OCI-M2 (cell line): ENCODE measurements at regions not wholly inside any gene's neighbourhood (a gene's known extent, or its start where the extent isn't known, plus 50 kb on each side); places are given as distances from the start of the nearest gene placed in this dataset.
"Not testable (repeated sequence)": the region's sequence is repeated elsewhere in the genome, so short reads cannot be mapped to it uniquely, and the experiment has no call there.

ENCODE experiments used
- DNase-seq: peaks from one replicate; lab custom pipeline; 2025; ENCODE audit not compliant: unreplicated experiment; lab: John Stamatoyannopoulos, UW

GRCh38 chr6:139961190-139961589 lies 586.7 kb upstream of the CITED2 start:
- no peak for DNase-seq

DNA sequence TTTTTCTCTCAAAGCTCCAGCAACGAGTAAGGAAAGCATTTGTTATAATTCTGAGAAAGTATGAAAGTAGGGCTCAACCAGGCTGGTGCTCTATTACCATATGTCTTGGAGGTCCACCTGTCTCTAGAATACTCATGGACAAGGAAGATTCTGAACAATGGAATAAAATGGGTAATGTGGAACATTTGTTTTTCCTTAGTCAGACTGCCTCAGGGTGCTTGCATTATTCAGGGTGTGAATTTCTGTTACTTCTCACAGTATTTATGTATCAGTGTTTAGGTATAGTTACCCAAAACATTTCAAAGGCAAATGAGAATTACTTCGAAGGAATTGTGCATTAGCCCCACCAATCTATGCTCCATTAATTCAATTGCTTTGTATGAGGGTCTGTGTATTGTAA lies 586.2 kb upstream of the CITED2 start:
- no peak for DNase-seq

GRCh38 chr6:139955366-139956155 lies 581.1 kb upstream of the CITED2 start:
- no peak for DNase-seq

DNA sequence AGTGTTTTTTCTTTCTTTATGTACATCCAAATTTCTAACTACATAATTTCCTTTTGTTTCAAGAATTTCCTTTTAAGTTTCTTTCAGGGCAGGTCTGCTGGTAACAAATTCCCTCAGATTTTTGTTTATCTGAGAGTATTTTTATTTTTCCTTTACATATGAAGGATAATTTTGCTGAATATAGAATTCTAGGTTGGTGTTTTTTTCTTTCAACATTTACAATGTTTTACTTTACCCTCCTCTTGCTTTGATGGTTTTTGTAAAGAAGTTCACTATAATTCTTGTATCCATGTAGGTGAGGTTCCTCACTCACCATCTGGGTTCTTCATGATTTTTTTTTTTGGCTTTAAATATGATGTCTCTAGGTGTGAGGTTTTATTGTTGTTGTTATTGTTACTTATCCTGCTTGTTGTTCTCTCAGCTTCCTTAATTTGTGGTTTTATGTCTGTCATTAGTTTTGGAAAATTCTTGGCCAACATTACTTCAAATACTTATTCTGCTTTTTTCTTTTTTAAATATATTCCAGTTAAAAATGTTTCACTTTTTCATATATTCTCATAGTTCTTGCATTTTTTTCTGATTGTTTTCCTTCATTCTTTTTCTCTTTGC lies 580.1 kb upstream of the CITED2 start:
- DNase-seq = no peak

DNA sequence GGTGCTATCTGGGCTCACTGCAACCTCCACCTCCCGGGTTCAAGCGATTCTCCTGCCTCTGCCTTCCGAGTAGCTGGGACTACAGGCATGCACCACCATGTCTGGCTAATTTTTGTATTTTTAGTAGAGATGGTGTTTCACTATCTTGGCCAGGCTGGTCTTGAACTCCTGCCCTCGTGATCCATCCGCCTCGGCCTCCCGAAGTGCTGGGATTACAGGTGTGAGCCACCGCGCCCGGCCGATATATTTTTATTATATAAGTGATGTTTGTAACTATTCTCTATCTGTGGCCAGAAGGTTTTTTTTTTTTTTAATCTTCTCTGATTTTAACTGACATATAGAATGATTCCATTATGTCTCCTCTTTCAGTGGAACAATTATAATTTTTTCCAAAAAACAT lies 579.3 kb upstream of the CITED2 start:
- DNase-seq = not testable (repeated sequence)

- no peak for DNase-seq
Observed at GRCh38 chr6:139951172-139951571, 576.7 kb upstream of the CITED2 start.

GRCh38 chr6:139944976-139945375 lies 570.5 kb upstream of the CITED2 start:
- DNase-seq = no peak

DNA sequence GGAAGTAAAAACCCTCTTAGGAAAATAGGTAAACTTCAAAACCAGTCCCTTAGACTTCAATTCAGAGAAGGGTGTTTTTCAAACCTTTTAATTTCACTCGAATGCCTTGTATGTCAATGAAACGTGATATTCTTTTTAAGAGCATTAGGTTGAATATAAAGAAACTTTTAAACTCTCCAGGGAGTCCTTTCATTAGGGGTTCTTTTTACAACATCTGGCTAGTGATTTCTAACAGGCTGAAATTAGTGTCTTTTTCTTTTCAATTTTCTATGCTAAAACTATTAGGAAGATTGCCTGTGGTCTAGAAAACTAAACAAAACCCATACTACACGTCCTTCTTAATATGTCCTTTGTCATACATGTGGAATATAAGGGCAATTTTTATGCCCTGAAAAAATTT lies 569.7 kb upstream of the CITED2 start:
- no peak for DNase-seq

DNA sequence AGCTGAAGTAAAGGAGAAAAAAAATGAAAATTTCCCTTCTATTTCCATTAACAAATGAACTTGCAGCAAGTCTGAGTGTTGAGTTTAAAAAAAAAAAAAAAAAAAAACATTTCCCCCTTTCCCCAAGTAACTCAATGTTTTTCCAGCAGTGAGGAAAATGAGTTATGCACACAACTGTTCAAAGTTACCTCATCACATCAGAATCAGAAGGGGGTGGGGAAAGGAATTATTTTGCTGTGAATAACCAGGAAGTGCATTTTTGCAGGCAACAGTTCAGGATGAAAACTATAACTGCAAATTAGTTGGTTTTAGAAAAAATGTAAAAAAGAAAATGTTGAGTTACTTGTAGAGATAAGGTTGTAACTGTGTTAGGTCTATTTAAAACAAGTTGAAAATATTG lies 568.9 kb upstream of the CITED2 start:
- DNase-seq = no peak

DNA sequence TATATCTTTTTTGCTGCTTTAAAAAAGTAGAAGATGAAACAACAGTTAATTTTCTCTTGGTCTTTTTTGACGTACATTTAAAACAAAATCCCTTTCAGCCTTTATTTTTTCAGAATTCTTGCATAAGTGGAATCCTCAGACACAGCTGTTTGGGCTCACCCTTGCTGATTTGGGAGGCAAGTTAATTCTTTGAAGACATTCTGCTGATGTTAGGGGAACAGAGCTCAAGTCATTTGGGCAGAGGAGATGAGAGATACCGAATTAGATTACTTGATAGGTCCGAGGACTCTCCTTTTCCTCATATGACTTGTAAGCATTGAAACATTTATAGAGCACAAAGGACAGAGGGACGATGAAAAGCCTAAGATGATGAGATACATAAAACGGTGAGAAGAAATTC lies 567.9 kb upstream of the CITED2 start:
- DNase-seq = no peak

- no peak for DNase-seq
Observed at GRCh38 chr6:139941826-139942225, 567.4 kb upstream of the CITED2 start.

GRCh38 chr6:139940741-139941729 lies 566.6 kb upstream of the CITED2 start:
- no peak for DNase-seq

- no peak for DNase-seq
Observed at GRCh38 chr6:139939189-139939979, 564.9 kb upstream of the CITED2 start.

GRCh38 chr6:139932671-139933070 lies 558.2 kb upstream of the CITED2 start:
- no peak for DNase-seq

DNA sequence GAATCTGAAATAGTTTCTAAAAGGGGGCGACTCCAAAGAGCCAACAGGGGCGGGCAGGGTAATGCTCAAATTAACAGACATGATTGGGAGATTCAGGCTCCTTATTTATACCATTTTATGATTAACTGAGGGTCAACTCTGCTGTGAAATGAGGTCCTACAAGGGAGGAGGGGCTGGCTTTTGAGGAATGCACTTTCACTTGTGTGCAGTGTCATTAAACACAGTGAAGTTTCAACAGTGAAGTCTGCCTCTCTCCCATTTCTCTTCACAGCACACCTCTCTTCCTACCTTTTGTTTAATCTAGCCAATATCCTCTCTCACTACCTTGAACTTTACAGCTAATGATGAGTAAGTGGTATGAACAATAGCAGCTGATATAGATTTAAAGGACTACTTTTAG lies 557.3 kb upstream of the CITED2 start:
- DNase-seq = no peak

GRCh38 chr6:139927742-139928305 lies 553.4 kb upstream of the CITED2 start:
- no peak for DNase-seq

- DNase-seq = no peak
Observed at GRCh38 chr6:139927236-139927635, 552.8 kb upstream of the CITED2 start.

DNA sequence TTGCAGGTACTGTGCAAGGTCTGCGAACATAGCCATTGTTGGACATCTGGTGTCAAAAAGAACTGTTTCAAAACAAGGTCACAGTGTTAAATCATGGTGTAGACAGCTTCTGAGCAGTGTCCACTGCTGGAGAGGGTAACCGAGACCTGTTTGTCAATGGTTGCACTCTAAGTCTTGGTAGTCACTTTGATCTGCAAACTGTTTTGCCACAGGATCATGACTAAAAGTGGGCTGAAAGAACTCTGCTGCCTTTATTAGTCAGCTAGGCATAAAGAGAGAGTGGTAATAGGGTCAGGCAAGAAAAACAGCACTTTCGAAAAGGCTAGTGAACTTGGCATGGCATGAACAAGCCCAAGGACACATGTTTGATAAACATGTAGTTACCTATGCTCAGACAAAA lies 552.3 kb upstream of the CITED2 start:
- no peak for DNase-seq

- DNase-seq = no peak
Observed at GRCh38 chr6:139925894-139926641, 551.6 kb upstream of the CITED2 start.

DNA sequence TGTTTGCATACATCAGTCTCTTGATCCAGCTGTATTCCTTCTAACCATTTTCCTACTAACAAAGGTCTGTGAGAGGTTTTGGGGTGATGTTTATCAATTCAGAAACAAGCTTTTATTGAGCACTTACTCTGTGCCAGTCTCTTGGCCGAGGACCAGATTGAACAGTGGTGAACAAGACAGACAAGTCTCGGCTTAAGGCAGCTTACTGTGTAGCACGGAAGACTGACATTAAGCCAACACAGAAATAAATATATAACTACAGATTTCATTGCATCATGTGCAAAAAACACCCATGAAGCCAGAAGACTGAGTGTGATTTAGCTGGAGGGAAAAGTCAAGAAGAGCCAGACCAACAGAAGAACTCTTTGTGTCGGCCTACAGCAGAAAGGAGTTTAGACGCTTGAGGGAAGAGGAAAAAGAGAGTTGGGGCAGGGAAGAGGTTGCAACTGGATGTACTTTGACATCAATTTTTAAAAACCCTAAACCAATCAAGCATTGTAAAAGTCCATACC lies 549.6 kb upstream of the CITED2 start:
- no peak for DNase-seq
